Skin epidermis (tissue), 12 donors: ENCODE measurements at regions not wholly inside any gene's neighbourhood (a gene's known extent, or its start where the extent isn't known, plus 50 kb on each side); places are given as distances from the start of the nearest gene placed in this dataset.

Experiments used
- H3K27ac ChIP-seq, 21 experiments: fragments of 200-600 bp; sonication (generic) in 11 of 21; one replicate each; pipeline ENCODE4 v1.5.0; 2020; ENCODE audit warnings: mild to moderate bottlenecking in 3 of 21, inconsistent platforms in 2 of 21, moderate library complexity in 2 of 21
- H3K4me3 ChIP-seq, 7 experiments: fragments of 200-600 bp; sonication (generic) in 2 of 7; one replicate each; pipeline ENCODE4 v1.5.0; 2020; ENCODE audit warnings: inconsistent platforms in 2 of 7, mild to moderate bottlenecking in 2 of 7, moderate library complexity in 1 of 7

- Histone ChIP-seq H3K27ac (no peak overlapping the region), H3K4me3 (no peak overlapping the region)
Measured at GRCh38 chr17:54848368-54848987, 52.2 kb upstream of the TOM1L1 start.

- Histone ChIP-seq H3K27ac (no peak overlapping the region), H3K4me3 (no peak overlapping the region)
Measured at GRCh38 chr17:54849660-54850059, 51.0 kb upstream of the TOM1L1 start.
